Nephron (organoid): ENCODE measurements at regions not wholly inside any gene's neighbourhood (a gene's known extent, or its start where the extent isn't known, plus 50 kb on each side); places are given as distances from the start of the nearest gene placed in this dataset.

Source experiments
- H3K27ac Mint-ChIP-seq, 3 experiments: 2 replicates each; pipeline ENCODE4 v1.8.0; 2020; ENCODE audit warnings: mixed read lengths in 3 of 3, mild to moderate bottlenecking in 2 of 3, moderate library complexity in 1 of 3
- H3K27me3 Mint-ChIP-seq: 2 replicates; pipeline ENCODE4 v1.8.0; 2021; ENCODE audit warnings: low read depth, mild to moderate bottlenecking, moderate library complexity, mixed read lengths
- H3K36me3 Mint-ChIP-seq: 2 replicates; pipeline ENCODE4 v1.8.0; 2020; ENCODE audit warnings: low read depth, mixed read lengths
- H3K4me1 Mint-ChIP-seq: 2 replicates; pipeline ENCODE4 v1.8.0; 2020; ENCODE audit warnings: mixed read lengths
- H3K4me3 Mint-ChIP-seq, 3 experiments: 2 replicates each; pipeline ENCODE4 v1.8.0; 2020; ENCODE audit warnings: mild to moderate bottlenecking in 3 of 3, mixed read lengths in 3 of 3, moderate library complexity in 2 of 3
- H3K9me3 Mint-ChIP-seq: 2 replicates; pipeline ENCODE4 v1.8.0; 2020; ENCODE audit warnings: mixed read lengths
- TF ChIP-seq, protein P1 (sequence below), 3 experiments: fragments of 200-600 bp; sonication (generic); IDR thresholded peaks; one replicate each; pipeline ENCODE4 v1.5.0; 2021; ENCODE audit warnings: antibody characterized with exemption in 3 of 3; ENCODE audit not compliant: unreplicated experiment in 3 of 3

DNA sequence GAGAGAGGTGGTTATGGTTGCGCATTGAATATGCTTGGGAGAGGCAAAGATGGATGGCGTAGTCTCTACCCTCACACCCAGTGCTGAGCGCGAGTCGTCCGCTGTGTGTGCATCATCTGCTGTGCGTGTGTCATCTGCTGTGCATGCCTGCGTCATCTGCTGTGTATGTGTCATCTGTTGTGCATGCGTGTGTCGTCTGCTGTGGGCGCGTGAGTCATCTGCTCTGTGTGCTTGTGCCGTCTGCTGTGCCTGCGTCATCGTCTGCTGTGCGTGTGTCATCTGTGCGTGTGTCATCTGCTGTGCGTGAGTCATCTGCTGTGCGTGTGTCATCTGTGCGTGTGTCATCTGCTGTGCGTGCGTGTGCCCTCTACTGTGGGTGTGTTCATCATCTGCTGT lies 68.0 kb upstream of the IRX4 start:
- H3K36me3 Mint-ChIP-seq: no peaks in the 10 kb centered on the region

DNA sequence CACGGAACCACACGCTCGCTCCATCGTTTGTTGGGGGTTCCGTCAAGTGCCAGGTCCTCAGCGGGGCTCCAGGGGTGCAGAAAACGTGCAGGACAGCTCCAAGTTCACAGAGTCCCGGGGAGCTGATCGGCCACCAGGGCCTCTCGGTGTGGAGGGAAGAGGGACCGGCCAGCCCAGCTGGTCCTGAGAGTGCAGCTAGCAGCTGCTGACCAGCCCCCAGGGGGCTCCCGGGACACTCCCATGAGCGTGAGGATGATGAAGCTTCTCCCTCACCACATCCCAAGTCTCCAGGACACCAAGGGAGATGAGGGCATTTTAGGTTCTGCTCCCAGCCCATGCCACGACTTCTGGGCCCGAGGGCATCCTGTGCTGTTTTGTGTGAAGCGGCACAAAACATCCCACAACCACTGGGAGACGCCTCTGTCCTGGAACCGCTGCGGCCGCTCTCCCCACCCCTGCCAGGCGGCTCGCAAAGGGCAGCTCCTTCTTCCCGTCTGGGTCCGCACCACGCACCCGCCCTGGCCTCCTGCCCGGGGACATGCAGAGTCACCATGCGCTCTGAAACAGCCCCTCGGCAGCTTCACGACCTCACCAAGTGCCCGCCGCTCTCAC lies 67.5 kb upstream of the IRX4 start:
- H3K27me3 Mint-ChIP-seq: peaks cover 72% of the 10 kb centered on the region
- no peaks in the 10 kb centered on the region for H3K9me3 Mint-ChIP-seq
- no peaks in the 10 kb centered on the region for H3K4me1 Mint-ChIP-seq
- H3K27ac Mint-ChIP-seq: no peak overlapping the region
- no peak overlapping the region for H3K4me3 Mint-ChIP-seq
- TF ChIP-seq, protein P1, sequence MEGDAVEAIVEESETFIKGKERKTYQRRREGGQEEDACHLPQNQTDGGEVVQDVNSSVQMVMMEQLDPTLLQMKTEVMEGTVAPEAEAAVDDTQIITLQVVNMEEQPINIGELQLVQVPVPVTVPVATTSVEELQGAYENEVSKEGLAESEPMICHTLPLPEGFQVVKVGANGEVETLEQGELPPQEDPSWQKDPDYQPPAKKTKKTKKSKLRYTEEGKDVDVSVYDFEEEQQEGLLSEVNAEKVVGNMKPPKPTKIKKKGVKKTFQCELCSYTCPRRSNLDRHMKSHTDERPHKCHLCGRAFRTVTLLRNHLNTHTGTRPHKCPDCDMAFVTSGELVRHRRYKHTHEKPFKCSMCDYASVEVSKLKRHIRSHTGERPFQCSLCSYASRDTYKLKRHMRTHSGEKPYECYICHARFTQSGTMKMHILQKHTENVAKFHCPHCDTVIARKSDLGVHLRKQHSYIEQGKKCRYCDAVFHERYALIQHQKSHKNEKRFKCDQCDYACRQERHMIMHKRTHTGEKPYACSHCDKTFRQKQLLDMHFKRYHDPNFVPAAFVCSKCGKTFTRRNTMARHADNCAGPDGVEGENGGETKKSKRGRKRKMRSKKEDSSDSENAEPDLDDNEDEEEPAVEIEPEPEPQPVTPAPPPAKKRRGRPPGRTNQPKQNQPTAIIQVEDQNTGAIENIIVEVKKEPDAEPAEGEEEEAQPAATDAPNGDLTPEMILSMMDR (IDR thresholded peaks at IDR 0.05; ENCODE audit: unreplicated experiment in 3 of 3): no peak
- H3K36me3 Mint-ChIP-seq: no peaks in the 10 kb centered on the region

More for the DNA sequence above, 68.0 kb upstream of the IRX4 start:
- H3K4me1 Mint-ChIP-seq: no peaks in the 10 kb centered on the region
- H3K9me3 Mint-ChIP-seq: no peaks in the 10 kb centered on the region
- no peak overlapping the region for H3K4me3 Mint-ChIP-seq
- H3K27ac Mint-ChIP-seq: no peak overlapping the region
- TF ChIP-seq, protein P1 (IDR thresholded peaks at IDR 0.05; ENCODE audit: unreplicated experiment in 3 of 3): no peak
- peaks cover 70% of the 10 kb centered on the region for H3K27me3 Mint-ChIP-seq

DNA sequence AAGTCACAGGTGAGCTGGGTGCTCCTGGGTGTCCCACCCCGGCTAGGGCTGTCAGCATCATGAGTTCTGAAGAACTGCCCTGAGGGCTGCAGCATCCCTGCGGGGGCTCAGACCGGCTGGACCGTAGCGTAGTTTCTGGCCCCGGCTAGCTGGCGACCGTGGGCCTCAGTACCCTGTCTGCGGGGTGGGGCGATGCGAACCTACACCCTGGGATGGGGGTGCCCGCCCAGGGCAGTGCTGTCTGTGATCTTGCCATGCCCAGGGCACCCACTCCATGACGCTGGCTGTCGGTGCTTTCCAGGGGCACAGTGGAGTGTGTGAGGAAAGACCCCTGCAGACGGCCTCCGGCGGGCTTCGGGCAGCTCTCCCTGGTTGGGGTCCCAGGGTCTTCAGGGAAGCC lies 66.5 kb upstream of the IRX4 start:
- Mint-ChIP-seq H3K27me3 (peaks cover 74% of the 10 kb centered on the region), H3K4me3 (no peak overlapping the region)

DNA sequence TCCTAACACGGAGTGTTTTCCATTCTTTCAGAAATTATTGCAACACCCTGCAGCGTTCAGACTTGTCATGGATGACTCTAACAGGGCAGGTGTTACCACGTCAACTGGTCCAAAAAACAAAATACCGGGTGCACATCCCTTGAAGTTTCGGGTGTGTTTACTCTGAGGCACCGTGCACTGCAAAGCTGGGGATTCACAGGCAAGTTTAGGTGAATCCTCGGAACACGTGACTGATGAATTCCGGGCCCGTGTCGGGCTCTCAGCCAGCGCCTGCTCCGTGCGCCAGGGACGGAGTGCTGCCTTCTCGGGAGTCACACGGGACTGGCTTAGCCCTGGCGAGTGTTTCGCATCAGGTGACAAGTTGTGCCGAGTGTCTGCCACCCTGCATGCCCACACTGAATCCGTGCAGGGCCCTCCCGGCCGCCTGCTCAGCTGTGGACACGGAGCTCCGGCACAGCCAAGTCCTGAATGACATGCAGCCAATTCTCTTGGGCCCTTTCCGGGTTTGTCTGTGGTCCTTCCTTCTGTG lies 66.0 kb upstream of the IRX4 start:
- Mint-ChIP-seq H3K4me1 (peaks cover 5% of the 10 kb centered on the region), H3K27me3 (peaks cover 77% of the 10 kb centered on the region), H3K27ac (no peak overlapping the region)

More for the DNA sequence above, 66.5 kb upstream of the IRX4 start:
- no peak overlapping the region for H3K27ac Mint-ChIP-seq
- TF ChIP-seq, protein P1 (IDR thresholded peaks at IDR 0.05; ENCODE audit: unreplicated experiment in 3 of 3): no peak
- H3K4me1 Mint-ChIP-seq: peaks cover 2% of the 10 kb centered on the region
- H3K36me3 Mint-ChIP-seq: no peaks in the 10 kb centered on the region
- H3K9me3 Mint-ChIP-seq: no peaks in the 10 kb centered on the region

DNA sequence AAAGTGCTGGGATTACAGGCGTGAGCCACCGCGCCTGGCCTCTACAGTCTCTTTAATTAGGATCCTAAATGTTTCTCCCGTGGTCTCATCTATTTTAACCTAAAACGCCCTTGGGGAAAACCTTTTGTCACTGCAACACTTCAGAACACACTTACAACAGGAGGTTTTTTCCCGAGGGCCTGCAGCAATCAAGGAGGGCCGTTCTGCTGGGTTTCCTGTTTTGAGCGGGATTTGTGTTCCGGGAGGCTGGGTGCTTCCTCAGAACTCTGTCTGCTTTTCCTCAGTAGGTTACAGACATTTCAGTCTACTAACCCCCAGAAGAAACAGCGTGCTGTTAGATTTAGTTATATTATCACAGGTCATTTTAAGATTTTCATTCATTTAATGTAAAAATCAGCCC lies 65.4 kb upstream of the IRX4 start:
- Mint-ChIP-seq H3K4me1 (peaks cover 5% of the 10 kb centered on the region), H3K27ac (no peak overlapping the region), H3K4me3 (no peak overlapping the region), H3K27me3 (peaks cover 74% of the 10 kb centered on the region), H3K9me3 (no peaks in the 10 kb centered on the region), H3K36me3 (peaks cover 4% of the 10 kb centered on the region)
- TF ChIP-seq, protein P1 (IDR thresholded peaks at IDR 0.05; ENCODE audit: unreplicated experiment in 3 of 3): no peak

More for the DNA sequence above, 66.0 kb upstream of the IRX4 start:
- Mint-ChIP-seq H3K36me3 (peaks cover 1% of the 10 kb centered on the region), H3K9me3 (no peaks in the 10 kb centered on the region), H3K4me3 (no peak overlapping the region)
- TF ChIP-seq, protein P1 (IDR thresholded peaks at IDR 0.05; ENCODE audit: unreplicated experiment in 3 of 3): no peak

DNA sequence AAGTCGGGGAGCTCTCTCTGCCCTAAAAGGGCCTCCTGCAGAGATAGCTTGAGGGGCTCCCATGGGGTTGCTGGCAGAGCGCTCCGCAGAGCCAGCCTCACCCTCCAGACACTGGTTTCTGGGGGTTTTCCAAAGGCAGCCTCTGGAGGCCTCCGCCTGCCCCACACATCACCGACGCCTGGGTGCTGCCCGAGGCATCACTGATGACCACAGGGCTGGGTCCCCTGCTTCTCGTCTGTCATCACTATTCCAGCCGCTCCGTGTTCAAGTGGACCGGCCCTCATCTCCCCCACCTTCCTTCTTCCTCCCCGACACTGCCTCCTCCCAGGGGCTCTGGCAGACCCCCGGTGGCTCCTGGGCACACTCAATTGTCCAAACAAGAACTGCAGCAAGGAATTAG lies 64.1 kb upstream of the IRX4 start:
- Mint-ChIP-seq H3K27me3 (peaks cover 61% of the 10 kb centered on the region), H3K9me3 (no peaks in the 10 kb centered on the region), H3K36me3 (peaks cover 4% of the 10 kb centered on the region), H3K4me3 (no peak overlapping the region), H3K4me1 (peaks cover 5% of the 10 kb centered on the region), H3K27ac (no peak overlapping the region)
- TF ChIP-seq, protein P1 (IDR thresholded peaks at IDR 0.05; ENCODE audit: unreplicated experiment in 3 of 3): no peak
